Thoracic aorta (tissue), 2 donors: ENCODE measurements at regions not wholly inside any gene's neighbourhood (a gene's known extent, or its start where the extent isn't known, plus 50 kb on each side); places are given as distances from the start of the nearest gene placed in this dataset.

ENCODE experiments used
- ATAC-seq: fragments of 150-250 bp; one replicate; pipeline ENCODE4 v1.8.0; 2017; ENCODE audit warnings: low read depth; ENCODE audit not compliant: insufficient number of reproducible peaks, low FRiP score
- DNase-seq: peaks from one replicate; pipeline ENCODE4 v3.0.0-alpha.2; 2020; ENCODE audit warnings: low spot score
- H3K27ac ChIP-seq, 2 donors: fragments of 200-600 bp; sonication (generic); 1 replicate in 1 of 2; 2 replicates in 1 of 2; pipeline ENCODE4 v1.5.1; 2016; ENCODE audit warnings: mild to moderate bottlenecking in 2 of 2, moderate library complexity in 2 of 2
- H3K27me3 ChIP-seq: fragments of 200-600 bp; sonication (generic); replicated peaks from 2 replicates; pipeline ENCODE4 v1.6.0; 2016; ENCODE audit warnings: mild to moderate bottlenecking; ENCODE audit not compliant: insufficient read depth
- H3K36me3 ChIP-seq: fragments of 200-600 bp; sonication (generic); one replicate; pipeline ENCODE4 v1.5.1; 2016
- H3K4me1 ChIP-seq, 2 donors: fragments of 200-600 bp; sonication (generic); 1 replicate in 1 of 2; 2 replicates in 1 of 2; pipeline versions ENCODE4 v1.5.1 to v1.6.0; 2016; ENCODE audit warnings: low read depth in 2 of 2, mild to moderate bottlenecking in 1 of 2; ENCODE audit not compliant: control insufficient read depth in 1 of 2
- H3K4me3 ChIP-seq: fragments of 200-600 bp; sonication (generic); 2 replicates; pipeline ENCODE4 v1.5.1; 2016; ENCODE audit warnings: mild to moderate bottlenecking
- H3K9me3 ChIP-seq: fragments of 200-600 bp; sonication (generic); 2 replicates; pipeline ENCODE4 v1.5.1; 2016
- CTCF ChIP-seq: fragments of 200-600 bp; sonication (generic); IDR thresholded peaks from one replicate; pipeline ENCODE4 v1.5.1; 2019; ENCODE audit warnings: antibody characterized with exemption

GRCh38 chr5:163609910-163610309 lies 104.5 kb downstream of the MAT2B start:
- no peak for ATAC-seq
- TF ChIP-seq CTCF: no peak
- no peaks in the 10 kb centered on the region for H3K4me1 ChIP-seq
- H3K36me3 ChIP-seq: no peaks in the 10 kb centered on the region
- H3K27ac ChIP-seq: no peak overlapping the region
- no peak for DNase-seq
- no peak overlapping the region for H3K4me3 ChIP-seq
- no peaks in the 10 kb centered on the region for H3K27me3 ChIP-seq
- no peaks in the 10 kb centered on the region for H3K9me3 ChIP-seq

- no peaks in the 10 kb centered on the region for H3K9me3 ChIP-seq
- H3K36me3 ChIP-seq: no peaks in the 10 kb centered on the region
- H3K27ac ChIP-seq: no peak overlapping the region
- no peaks in the 10 kb centered on the region for H3K27me3 ChIP-seq
- no peak for ATAC-seq
- no peak for DNase-seq
- TF ChIP-seq CTCF: no peak
- no peaks in the 10 kb centered on the region for H3K4me1 ChIP-seq
- H3K4me3 ChIP-seq: no peak overlapping the region
These were observed 107.1 kb downstream of the MAT2B start for GRCh38 chr5:163612358-163613149.

DNA sequence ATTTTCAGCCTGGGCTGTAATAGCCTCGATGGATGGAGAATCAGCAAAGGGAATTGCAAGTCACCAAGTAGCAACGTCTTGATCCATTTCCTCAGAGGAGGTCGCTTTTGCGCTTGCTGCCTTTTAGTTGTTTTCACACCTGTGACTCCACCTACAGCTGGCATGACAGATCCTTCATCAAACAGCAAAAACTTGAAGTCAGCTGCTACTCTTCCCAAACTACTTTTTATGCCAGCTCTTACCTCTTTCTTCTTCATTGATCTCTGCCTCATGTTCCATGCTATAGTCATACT lies 107.7 kb downstream of the MAT2B start:
- TF ChIP-seq CTCF: no peak
- no peak for ATAC-seq
- Histone ChIP-seq H3K36me3 (no peaks in the 10 kb centered on the region), H3K4me3 (no peak overlapping the region), H3K27me3 (no peaks in the 10 kb centered on the region), H3K4me1 (no peaks in the 10 kb centered on the region), H3K9me3 (no peaks in the 10 kb centered on the region), H3K27ac (no peak overlapping the region)
- no peak for DNase-seq

GRCh38 chr5:163614787-163615186 lies 109.4 kb downstream of the MAT2B start:
- no peak for TF ChIP-seq CTCF
- no peaks in the 10 kb centered on the region for H3K4me1 ChIP-seq
- H3K9me3 ChIP-seq: no peaks in the 10 kb centered on the region
- no peaks in the 10 kb centered on the region for H3K36me3 ChIP-seq
- ATAC-seq: no peak
- H3K27ac ChIP-seq: no peak overlapping the region
- DNase-seq: no peak
- H3K4me3 ChIP-seq: no peak overlapping the region
- H3K27me3 ChIP-seq: no peaks in the 10 kb centered on the region

- no peak for TF ChIP-seq CTCF
- no peak for ATAC-seq
- Histone ChIP-seq H3K27ac (no peak overlapping the region), H3K36me3 (no peaks in the 10 kb centered on the region), H3K27me3 (no peaks in the 10 kb centered on the region), H3K4me3 (no peak overlapping the region), H3K9me3 (no peaks in the 10 kb centered on the region), H3K4me1 (no peaks in the 10 kb centered on the region)
- DNase-seq: no peak
These were observed 114.0 kb downstream of the MAT2B start for GRCh38 chr5:163619273-163619934.
